ENCODE measurements at regions not wholly inside any gene's neighbourhood (a gene's known extent, or its start where the extent isn't known, plus 50 kb on each side); places are given as distances from the start of the nearest gene placed in this dataset.

GRCh38 chr13:48892053-48892687, 83.5 kb upstream of the FNDC3A start:
- no peak for DNase-seq
- Histone ChIP-seq H3K36me3 (no peaks in the 10 kb centered on the region), H3K4me1 (ENCODE audit: insufficient read depth) (no peaks in the 10 kb centered on the region), H3K4me3 (no peak overlapping the region), H3K27me3 (no peaks in the 10 kb centered on the region), H3K9me3 (no peaks in the 10 kb centered on the region), H3K27ac (no peak overlapping the region)
- TF ChIP-seq CTCF (IDR thresholded peaks at IDR 0.05): no peak
- TF ChIP-seq POLR2A (IDR thresholded peaks at IDR 0.05): no peak
- TF ChIP-seq EP300 (IDR thresholded peaks at IDR 0.05): no peak
- intact Hi-C loops (cut with DNase I): no loop called here
- WGBS, 3 donors: 0 to 3% (median 2%) methylated on average over 2 of the region's 2 CpGs

DNA sequence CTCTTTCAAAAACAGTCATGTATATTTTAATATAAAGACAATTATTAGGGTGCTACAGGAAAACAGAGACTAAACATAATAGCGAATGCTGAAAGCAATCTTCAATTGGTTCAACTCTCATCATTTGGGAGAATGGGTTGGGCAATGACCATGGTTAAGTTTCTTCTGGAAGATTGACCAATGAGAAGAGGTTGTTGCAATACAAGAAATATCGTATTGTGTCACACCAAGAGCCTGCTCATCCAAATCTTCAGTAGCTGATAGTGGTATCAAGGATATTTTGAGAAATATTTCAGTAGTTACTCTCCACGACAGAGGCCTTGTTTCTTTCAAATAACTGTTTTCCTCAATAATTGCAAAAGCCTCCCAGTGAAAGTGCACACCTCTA, 83.0 kb upstream of the FNDC3A start:
- H3K4me3 ChIP-seq: no peak overlapping the region
- no peaks in the 10 kb centered on the region for H3K36me3 ChIP-seq
- intact Hi-C loops (cut with DNase I): no loop called here
- no peaks in the 10 kb centered on the region for H3K4me1 ChIP-seq (ENCODE audit: insufficient read depth)
- H3K27ac ChIP-seq: no peak overlapping the region
- H3K27me3 ChIP-seq: no peaks in the 10 kb centered on the region
- TF ChIP-seq EP300 (IDR thresholded peaks at IDR 0.05) (no peak), CTCF (IDR thresholded peaks at IDR 0.05) (no peak), POLR2A (IDR thresholded peaks at IDR 0.05) (no peak)
- WGBS, 3 donors: 27 to 44% (median 37%) methylated on average over 3 of the region's 3 CpGs
- DNase-seq: no peak
- H3K9me3 ChIP-seq: no peaks in the 10 kb centered on the region

DNA sequence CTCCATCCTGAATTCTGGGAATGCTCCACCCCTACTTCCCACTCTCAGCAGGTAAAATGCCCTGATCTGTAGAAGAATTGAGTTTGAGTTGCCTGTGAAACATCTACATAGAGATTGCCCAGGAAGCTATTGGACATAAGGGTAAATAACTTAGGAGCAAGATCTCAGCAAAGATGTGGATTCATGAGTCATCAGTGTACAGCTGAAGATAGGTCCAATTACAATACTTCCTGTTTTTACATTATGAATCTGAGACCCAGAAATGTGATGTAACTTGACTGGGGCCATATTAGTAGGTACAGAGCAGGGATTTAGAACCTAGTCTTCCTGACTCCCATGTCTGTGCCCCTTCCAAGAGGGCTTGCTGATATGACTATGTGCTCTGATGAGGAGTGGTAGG, 79.4 kb upstream of the FNDC3A start:
- intact Hi-C loops (cut with DNase I): no loop called here
- DNase-seq: no peak
- TF ChIP-seq EP300 (IDR thresholded peaks at IDR 0.05) (no peak), CTCF (IDR thresholded peaks at IDR 0.05) (no peak), POLR2A (IDR thresholded peaks at IDR 0.05) (no peak)

GRCh38 chr13:48901781-48902180, 73.9 kb upstream of the FNDC3A start:
- H3K4me1 ChIP-seq (ENCODE audit: insufficient read depth): no peaks in the 10 kb centered on the region
- no peaks in the 10 kb centered on the region for H3K27me3 ChIP-seq
- TF ChIP-seq CTCF (IDR thresholded peaks at IDR 0.05) (no peak), EP300 (IDR thresholded peaks at IDR 0.05) (no peak), POLR2A (IDR thresholded peaks at IDR 0.05) (no peak)
- H3K27ac ChIP-seq: no peak overlapping the region
- no peaks in the 10 kb centered on the region for H3K36me3 ChIP-seq
- H3K4me3 ChIP-seq: no peak overlapping the region
- no peak for DNase-seq
- no peaks in the 10 kb centered on the region for H3K9me3 ChIP-seq
- intact Hi-C loops (cut with DNase I): no loop called here

More for the DNA sequence above, 79.4 kb upstream of the FNDC3A start:
- Histone ChIP-seq H3K27ac (no peak overlapping the region), H3K4me3 (no peak overlapping the region), H3K4me1 (ENCODE audit: insufficient read depth) (no peaks in the 10 kb centered on the region), H3K27me3 (no peaks in the 10 kb centered on the region), H3K36me3 (no peaks in the 10 kb centered on the region), H3K9me3 (no peaks in the 10 kb centered on the region)

All from ovary (tissue), 7 donors.